ENCODE measurements at regions not wholly inside any gene's neighbourhood (a gene's known extent, or its start where the extent isn't known, plus 50 kb on each side); places are given as distances from the start of the nearest gene placed in this dataset.

DNA sequence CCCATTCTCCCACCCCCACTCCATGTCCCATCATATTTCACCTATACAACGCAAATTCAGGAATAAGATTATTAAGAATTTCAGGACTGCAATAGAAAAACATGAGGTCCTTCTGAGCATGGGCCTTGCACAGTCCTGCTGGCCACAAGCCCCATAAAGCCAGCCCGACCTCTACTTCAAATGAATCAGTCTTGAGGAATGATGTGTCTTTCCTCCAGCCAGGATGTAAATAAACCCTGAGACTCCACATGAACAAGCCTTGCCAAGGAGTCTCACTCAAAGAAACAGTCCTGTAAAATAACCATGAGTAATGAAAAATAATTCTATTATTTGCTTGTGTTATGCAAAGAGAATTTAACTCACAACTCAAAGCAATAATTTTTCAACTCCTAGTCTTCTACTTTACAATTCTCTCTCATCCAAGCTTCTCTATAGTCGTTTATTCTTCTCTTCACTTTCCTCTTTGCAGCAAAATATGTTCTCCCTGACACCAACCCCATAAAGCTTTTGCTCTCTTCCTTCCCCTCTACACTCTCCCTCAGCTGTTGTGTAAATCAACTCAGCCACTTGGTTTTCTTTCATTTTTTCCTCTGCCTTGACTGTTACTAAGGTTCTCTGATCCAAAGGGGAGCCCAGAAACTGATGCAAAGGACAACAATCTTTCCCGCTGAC is 140.1 kb upstream of the MOCS2 start:
- no peaks in the 10 kb centered on the region for H3K4me1 ChIP-seq
- H3K9me3 ChIP-seq = no peaks in the 10 kb centered on the region
- H3K27ac ChIP-seq = no peak overlapping the region
- no peaks in the 10 kb centered on the region for H3K36me3 ChIP-seq
- DNase-seq (no peak), ATAC-seq (no peak)
- 49% methylated on average over 4 of the region's 4 CpGs for WGBS (ENCODE audit: insufficient coverage, low coverage, low lambda C conversion rate, missing lambda C conversion rate)
- intact Hi-C loops (cut with DNase I) = no loop called here
- H3K27me3 ChIP-seq = no peaks in the 10 kb centered on the region
- no peak for TF ChIP-seq POLR2A (IDR thresholded peaks at IDR 0.05)
- TF ChIP-seq, protein P1, sequence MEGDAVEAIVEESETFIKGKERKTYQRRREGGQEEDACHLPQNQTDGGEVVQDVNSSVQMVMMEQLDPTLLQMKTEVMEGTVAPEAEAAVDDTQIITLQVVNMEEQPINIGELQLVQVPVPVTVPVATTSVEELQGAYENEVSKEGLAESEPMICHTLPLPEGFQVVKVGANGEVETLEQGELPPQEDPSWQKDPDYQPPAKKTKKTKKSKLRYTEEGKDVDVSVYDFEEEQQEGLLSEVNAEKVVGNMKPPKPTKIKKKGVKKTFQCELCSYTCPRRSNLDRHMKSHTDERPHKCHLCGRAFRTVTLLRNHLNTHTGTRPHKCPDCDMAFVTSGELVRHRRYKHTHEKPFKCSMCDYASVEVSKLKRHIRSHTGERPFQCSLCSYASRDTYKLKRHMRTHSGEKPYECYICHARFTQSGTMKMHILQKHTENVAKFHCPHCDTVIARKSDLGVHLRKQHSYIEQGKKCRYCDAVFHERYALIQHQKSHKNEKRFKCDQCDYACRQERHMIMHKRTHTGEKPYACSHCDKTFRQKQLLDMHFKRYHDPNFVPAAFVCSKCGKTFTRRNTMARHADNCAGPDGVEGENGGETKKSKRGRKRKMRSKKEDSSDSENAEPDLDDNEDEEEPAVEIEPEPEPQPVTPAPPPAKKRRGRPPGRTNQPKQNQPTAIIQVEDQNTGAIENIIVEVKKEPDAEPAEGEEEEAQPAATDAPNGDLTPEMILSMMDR (IDR thresholded peaks at IDR 0.05) = no peak
- H3K4me3 ChIP-seq = no peak overlapping the region

DNA sequence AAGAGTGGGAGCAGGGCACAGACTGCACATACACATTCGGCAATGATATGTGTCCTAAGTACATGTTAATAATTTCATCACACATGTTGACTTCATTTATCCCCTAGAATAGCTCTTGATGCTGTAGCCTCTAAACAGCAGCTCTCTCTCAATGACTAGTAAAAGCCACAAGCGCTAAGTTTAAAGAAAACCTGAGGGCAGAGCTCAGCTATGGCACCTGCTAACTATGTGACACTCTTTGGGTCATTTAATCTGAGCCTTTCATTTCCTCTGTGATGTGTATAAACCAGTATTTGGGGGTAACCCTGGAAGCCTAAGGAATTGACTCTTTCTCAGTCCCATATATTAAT is 140.6 kb upstream of the MOCS2 start:
- no peak for DNase-seq
- intact Hi-C loops (cut with DNase I) = no loop called here
- H3K4me1 ChIP-seq = no peaks in the 10 kb centered on the region
- no peak overlapping the region for H3K27ac ChIP-seq
- no peak for ATAC-seq
- TF ChIP-seq, protein P1 (IDR thresholded peaks at IDR 0.05) = no peak
- no peak for TF ChIP-seq POLR2A (IDR thresholded peaks at IDR 0.05)
- H3K27me3 ChIP-seq = no peaks in the 10 kb centered on the region
- no peaks in the 10 kb centered on the region for H3K36me3 ChIP-seq
- H3K9me3 ChIP-seq = no peaks in the 10 kb centered on the region
- H3K4me3 ChIP-seq = no peak overlapping the region
- WGBS (ENCODE audit: insufficient coverage, low coverage, low lambda C conversion rate, missing lambda C conversion rate) = 95% methylated on average over 2 of the region's 2 CpGs

DNA sequence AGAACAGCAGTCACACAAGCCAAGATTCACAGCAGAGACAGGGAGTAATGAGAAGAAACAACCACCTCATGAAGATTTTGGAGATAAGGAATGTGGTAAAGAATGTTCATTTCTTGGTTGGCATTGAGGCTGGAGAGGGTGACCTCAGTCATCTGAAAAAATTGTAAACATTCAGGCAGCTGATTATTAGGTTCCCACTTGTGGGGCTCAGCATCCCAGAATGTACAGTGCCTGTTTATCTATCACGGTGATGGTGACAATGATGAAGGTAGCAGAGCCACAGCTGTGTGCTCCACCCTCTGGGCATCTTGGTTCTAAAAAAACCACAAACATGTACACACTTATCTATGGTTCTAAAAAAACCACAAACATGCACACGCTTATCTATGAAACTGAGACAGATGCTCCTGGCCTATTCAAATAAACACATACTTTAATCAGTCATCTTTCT is 143.9 kb upstream of the MOCS2 start:
- Histone ChIP-seq H3K4me1 (no peaks in the 10 kb centered on the region), H3K27ac (no peak overlapping the region), H3K36me3 (no peaks in the 10 kb centered on the region), H3K9me3 (no peaks in the 10 kb centered on the region), H3K27me3 (no peaks in the 10 kb centered on the region), H3K4me3 (no peak overlapping the region)
- intact Hi-C loops (cut with DNase I) = no loop called here
- TF ChIP-seq, protein P1 (IDR thresholded peaks at IDR 0.05) = no peak
- TF ChIP-seq POLR2A (IDR thresholded peaks at IDR 0.05) = no peak
- DNase-seq (no peak), ATAC-seq (no peak)
- 26% methylated on average over 2 of the region's 2 CpGs for WGBS (ENCODE audit: insufficient coverage, low coverage, low lambda C conversion rate, missing lambda C conversion rate)

DNA sequence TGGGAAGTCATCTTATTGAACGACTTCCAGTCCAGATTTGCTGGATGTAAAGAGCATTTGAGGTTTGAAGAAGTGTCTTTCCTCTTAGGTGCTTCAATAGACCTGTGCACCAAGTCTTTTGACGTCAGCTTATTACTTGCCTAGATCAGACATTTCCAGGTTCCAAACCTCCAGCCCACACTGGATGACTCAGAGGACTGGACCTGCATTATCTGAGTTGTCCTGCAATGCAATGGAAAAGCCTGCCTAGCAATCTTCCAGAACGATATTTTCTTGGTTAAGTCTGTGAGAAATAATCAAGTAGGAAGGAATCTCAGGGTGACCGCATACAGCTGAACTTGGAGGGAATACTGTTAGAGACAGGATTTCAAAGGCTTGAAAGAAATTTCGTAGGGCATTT is 147.2 kb upstream of the MOCS2 start:
- Histone ChIP-seq H3K27ac (no peak overlapping the region), H3K9me3 (no peaks in the 10 kb centered on the region), H3K4me1 (no peaks in the 10 kb centered on the region), H3K27me3 (no peaks in the 10 kb centered on the region), H3K36me3 (no peaks in the 10 kb centered on the region), H3K4me3 (no peak overlapping the region)
- no peak for ATAC-seq
- intact Hi-C loops (cut with DNase I) = no loop called here
- TF ChIP-seq POLR2A (IDR thresholded peaks at IDR 0.05) = no peak
- TF ChIP-seq, protein P1 (IDR thresholded peaks at IDR 0.05) = no peak
- DNase-seq = no peak
- WGBS (ENCODE audit: insufficient coverage, low coverage, low lambda C conversion rate, missing lambda C conversion rate) = 63% methylated on average over 5 of the region's 5 CpGs

Measured in right lobe of liver (tissue), 6 donors.